ENCODE measurements at regions not wholly inside any gene's neighbourhood (a gene's known extent, or its start where the extent isn't known, plus 50 kb on each side); places are given as distances from the start of the nearest gene placed in this dataset.

GRCh38 chr1:90510143-90510542 lies 207.0 kb downstream of the BARHL2 start:
- TF ChIP-seq POLR2A (IDR thresholded peaks at IDR 0.05) (no peak), CTCF (IDR thresholded peaks at IDR 0.05) (no peak)

Data from sigmoid colon (tissue), 3 donors.